ENCODE measurements at regions not wholly inside any gene's neighbourhood (a gene's known extent, or its start where the extent isn't known, plus 50 kb on each side); places are given as distances from the start of the nearest gene placed in this dataset.

DNA sequence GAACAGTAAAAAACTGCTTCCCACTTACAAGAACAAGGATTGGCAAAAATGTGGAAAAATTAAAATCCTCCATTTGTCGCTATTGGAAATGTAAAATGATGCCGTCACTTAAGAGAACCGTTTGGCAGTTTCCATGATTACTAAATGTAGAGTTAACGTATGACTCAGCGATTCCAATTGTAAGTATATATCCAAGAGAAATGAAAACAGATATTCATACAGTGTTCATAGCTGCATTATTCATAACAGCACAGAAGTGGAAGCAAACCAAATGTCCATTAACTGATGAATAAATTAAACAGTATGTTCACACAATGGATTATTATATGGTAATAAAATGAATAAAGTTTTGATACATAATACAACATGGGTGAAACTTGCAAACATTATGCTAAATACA, 971.0 kb downstream of the AMY1C start:
- no peak for TF ChIP-seq CTCF (IDR thresholded peaks at IDR 0.05)
- no peak for TF ChIP-seq ZFX (IDR thresholded peaks at IDR 0.05; ENCODE audit: borderline replicate concordance)
- H3K27ac ChIP-seq, result no peak overlapping the region

GRCh38 chr1:104726917-104727316, 977.2 kb downstream of the AMY1C start:
- TF ChIP-seq CTCF (IDR thresholded peaks at IDR 0.05) (no peak), ZFX (IDR thresholded peaks at IDR 0.05; ENCODE audit: borderline replicate concordance) (no peak)
- H3K27ac ChIP-seq, result no peak overlapping the region

- H3K27ac ChIP-seq, result no peak overlapping the region
- TF ChIP-seq CTCF (IDR thresholded peaks at IDR 0.05) (no peak), ZFX (IDR thresholded peaks at IDR 0.05; ENCODE audit: borderline replicate concordance) (no peak)
These were observed 984.2 kb downstream of the AMY1C start for GRCh38 chr1:104733866-104734265.

DNA sequence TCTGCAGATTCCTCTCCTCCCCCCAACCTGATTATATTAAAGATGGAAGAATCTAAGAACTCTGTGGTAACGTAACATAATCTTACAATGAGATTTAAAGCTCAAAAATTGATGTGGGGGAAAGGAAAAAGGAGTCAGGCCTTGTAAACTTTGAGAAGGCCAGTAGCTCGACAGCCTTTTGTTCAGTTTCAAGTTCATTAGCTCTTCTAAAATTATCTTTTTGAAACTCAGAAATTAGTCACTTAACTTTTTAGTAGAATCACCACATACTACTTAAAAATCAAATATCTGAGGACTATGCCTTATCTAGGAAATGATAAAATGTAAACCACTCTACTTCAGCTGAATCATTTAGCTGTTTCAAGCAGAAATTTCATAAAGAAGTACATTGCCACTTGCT, 996.2 kb downstream of the AMY1C start:
- TF ChIP-seq ZFX (IDR thresholded peaks at IDR 0.05; ENCODE audit: borderline replicate concordance), result no peak
- TF ChIP-seq CTCF (IDR thresholded peaks at IDR 0.05), result no peak
- no peak overlapping the region for H3K27ac ChIP-seq

DNA sequence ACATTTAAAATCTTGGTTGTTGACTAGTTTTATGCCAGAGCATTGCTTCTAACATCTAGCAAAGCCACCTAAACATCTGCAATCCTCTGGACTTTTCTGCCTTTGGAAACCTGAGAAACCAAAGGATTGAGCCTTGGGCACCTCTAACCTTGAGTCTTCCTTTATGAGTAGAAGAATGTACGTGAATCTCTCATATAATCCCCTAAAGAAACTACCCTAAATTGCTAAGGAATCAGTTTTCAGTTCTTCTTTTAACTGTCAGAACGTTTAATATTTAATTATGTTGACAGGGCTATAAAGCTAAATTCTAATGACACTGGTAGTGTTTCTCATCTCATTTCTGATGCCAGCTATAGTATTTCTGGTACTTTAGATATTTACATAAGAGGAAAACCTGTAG, 997.3 kb downstream of the AMY1C start:
- TF ChIP-seq CTCF (IDR thresholded peaks at IDR 0.05) (no peak), ZFX (IDR thresholded peaks at IDR 0.05; ENCODE audit: borderline replicate concordance) (no peak)
- no peak overlapping the region for H3K27ac ChIP-seq

GRCh38 chr1:104760017-104760416, 1010.3 kb downstream of the AMY1C start:
- TF ChIP-seq ZFX (IDR thresholded peaks at IDR 0.05; ENCODE audit: borderline replicate concordance) (no peak), CTCF (IDR thresholded peaks at IDR 0.05) (no peak)
- H3K27ac ChIP-seq, result no peak overlapping the region

- H3K27ac ChIP-seq, result no peak overlapping the region
- TF ChIP-seq ZFX (IDR thresholded peaks at IDR 0.05; ENCODE audit: borderline replicate concordance) (no peak), CTCF (IDR thresholded peaks at IDR 0.05) (no peak)
These were observed 1012.4 kb downstream of the AMY1C start for GRCh38 chr1:104761961-104762570.
